Panc1 (cell line): ENCODE measurements at regions not wholly inside any gene's neighbourhood (a gene's known extent, or its start where the extent isn't known, plus 50 kb on each side); places are given as distances from the start of the nearest gene placed in this dataset.

Experiments used
- POLR2AphosphoS5 ChIP-seq: IDR thresholded peaks from 2 replicates; pipeline ENCODE4 v1.6.1; 2012; ENCODE audit warnings: mild to moderate bottlenecking, low read depth, low read length, moderate library complexity
- SIN3A ChIP-seq: IDR thresholded peaks from 2 replicates; pipeline ENCODE4 v1.6.1; 2012; ENCODE audit warnings: low read depth, mild to moderate bottlenecking, low read length, moderate library complexity, borderline replicate concordance; ENCODE audit not compliant: insufficient read depth
- TCF7L2 ChIP-seq: IDR thresholded peaks from 2 replicates; pipeline ENCODE4 v1.6.1; 2011; ENCODE audit warnings: mild to moderate bottlenecking, low read depth, low read length, inconsistent platforms
- TF ChIP-seq, protein P1 (sequence below): fragments of 450-650 bp; IDR thresholded peaks from 2 replicates; pipeline ENCODE4 v1.5.1; 2017; ENCODE audit warnings: mild to moderate bottlenecking
- TF ChIP-seq, protein P2 (sequence below), 2 experiments: IDR thresholded peaks; 2 replicates each; pipeline ENCODE4 v1.6.1; 2011 to 2012; ENCODE audit warnings: low read depth in 2 of 2, control low read depth in 1 of 2, low read length in 1 of 2, mild to moderate bottlenecking in 1 of 2, moderate library complexity in 1 of 2; ENCODE audit not compliant: insufficient read depth in 1 of 2

DNA sequence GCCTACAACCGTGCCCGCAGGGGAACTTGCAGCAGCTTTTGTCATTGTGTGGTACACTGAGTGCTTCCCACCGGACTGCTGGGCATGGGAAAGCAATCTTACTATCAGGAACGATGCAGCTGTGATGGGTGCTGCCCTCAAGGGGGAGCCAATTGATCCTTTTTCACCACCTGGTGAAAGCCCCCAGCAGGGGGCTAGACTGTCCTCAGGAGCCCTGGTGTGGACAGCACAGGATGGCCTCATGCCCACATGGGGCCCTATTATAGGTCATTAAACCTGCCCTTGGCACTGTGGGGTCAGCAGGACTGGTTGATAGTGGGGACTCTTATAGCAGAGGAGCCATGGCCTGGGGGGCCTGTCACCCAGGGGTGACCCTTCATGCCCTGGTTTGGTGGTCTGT is 172.2 kb downstream of the GLI2 start:
- TF ChIP-seq, protein P1, sequence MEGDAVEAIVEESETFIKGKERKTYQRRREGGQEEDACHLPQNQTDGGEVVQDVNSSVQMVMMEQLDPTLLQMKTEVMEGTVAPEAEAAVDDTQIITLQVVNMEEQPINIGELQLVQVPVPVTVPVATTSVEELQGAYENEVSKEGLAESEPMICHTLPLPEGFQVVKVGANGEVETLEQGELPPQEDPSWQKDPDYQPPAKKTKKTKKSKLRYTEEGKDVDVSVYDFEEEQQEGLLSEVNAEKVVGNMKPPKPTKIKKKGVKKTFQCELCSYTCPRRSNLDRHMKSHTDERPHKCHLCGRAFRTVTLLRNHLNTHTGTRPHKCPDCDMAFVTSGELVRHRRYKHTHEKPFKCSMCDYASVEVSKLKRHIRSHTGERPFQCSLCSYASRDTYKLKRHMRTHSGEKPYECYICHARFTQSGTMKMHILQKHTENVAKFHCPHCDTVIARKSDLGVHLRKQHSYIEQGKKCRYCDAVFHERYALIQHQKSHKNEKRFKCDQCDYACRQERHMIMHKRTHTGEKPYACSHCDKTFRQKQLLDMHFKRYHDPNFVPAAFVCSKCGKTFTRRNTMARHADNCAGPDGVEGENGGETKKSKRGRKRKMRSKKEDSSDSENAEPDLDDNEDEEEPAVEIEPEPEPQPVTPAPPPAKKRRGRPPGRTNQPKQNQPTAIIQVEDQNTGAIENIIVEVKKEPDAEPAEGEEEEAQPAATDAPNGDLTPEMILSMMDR, result no peak
- TF ChIP-seq POLR2AphosphoS5 (no peak), TCF7L2 (no peak), SIN3A (no peak)
- TF ChIP-seq, protein P2, sequence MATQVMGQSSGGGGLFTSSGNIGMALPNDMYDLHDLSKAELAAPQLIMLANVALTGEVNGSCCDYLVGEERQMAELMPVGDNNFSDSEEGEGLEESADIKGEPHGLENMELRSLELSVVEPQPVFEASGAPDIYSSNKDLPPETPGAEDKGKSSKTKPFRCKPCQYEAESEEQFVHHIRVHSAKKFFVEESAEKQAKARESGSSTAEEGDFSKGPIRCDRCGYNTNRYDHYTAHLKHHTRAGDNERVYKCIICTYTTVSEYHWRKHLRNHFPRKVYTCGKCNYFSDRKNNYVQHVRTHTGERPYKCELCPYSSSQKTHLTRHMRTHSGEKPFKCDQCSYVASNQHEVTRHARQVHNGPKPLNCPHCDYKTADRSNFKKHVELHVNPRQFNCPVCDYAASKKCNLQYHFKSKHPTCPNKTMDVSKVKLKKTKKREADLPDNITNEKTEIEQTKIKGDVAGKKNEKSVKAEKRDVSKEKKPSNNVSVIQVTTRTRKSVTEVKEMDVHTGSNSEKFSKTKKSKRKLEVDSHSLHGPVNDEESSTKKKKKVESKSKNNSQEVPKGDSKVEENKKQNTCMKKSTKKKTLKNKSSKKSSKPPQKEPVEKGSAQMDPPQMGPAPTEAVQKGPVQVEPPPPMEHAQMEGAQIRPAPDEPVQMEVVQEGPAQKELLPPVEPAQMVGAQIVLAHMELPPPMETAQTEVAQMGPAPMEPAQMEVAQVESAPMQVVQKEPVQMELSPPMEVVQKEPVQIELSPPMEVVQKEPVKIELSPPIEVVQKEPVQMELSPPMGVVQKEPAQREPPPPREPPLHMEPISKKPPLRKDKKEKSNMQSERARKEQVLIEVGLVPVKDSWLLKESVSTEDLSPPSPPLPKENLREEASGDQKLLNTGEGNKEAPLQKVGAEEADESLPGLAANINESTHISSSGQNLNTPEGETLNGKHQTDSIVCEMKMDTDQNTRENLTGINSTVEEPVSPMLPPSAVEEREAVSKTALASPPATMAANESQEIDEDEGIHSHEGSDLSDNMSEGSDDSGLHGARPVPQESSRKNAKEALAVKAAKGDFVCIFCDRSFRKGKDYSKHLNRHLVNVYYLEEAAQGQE (IDR thresholded peaks at IDR 0.05; ENCODE audit: insufficient read depth in 1 of 2, low read depth in 2 of 2, low read length in 1 of 2), result no peak
